Astrocyte of the cerebellum (primary cell): ENCODE measurements at regions not wholly inside any gene's neighbourhood (a gene's known extent, or its start where the extent isn't known, plus 50 kb on each side); places are given as distances from the start of the nearest gene placed in this dataset.

Source experiments
- DNase-seq: peaks from one replicate; pipeline ENCODE4 v3.0.0-alpha.2; 2011; ENCODE audit warnings: low read depth
- H3K4me3 ChIP-seq: 2 replicates; pipeline ENCODE4 v1.5.1; 2011; ENCODE audit warnings: mild to moderate bottlenecking, low read depth, low read length, moderate library complexity
- in situ Hi-C: cut with HindIII; loops from 2 replicates; pipeline ENCODE4 v1.10.0; 2017; ENCODE audit warnings: low sequenced_read_pairs
- TF ChIP-seq, protein P1 (sequence below): IDR thresholded peaks from 2 replicates; pipeline ENCODE4 v1.5.1; 2012; ENCODE audit warnings: low read length, low read depth, moderate library complexity, mild to moderate bottlenecking; ENCODE audit errors: missing control alignments

DNA sequence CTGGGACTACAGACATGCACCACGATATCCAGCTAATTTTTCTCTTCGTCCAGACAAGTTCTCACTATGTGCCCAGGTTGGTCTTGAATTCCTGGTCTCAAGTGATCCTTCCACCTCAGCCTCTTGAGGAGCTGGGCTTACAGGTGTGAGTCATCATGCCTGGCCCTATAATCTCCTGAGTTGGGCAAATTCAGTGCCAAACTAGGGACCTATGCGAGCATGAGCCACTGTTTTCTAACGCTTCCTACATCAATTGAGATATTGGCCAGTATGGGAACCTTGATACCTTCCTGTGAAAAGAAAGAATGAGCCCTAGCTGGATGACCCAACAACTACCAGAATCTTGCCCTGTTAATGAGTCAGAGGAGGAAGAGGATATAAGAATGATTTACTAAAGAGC, 585.2 kb downstream of the C12orf50 start:
- DNase-seq, result no peak
- in situ Hi-C loops, result no loop called here
- no peak overlapping the region for H3K4me3 ChIP-seq
- TF ChIP-seq, protein P1, sequence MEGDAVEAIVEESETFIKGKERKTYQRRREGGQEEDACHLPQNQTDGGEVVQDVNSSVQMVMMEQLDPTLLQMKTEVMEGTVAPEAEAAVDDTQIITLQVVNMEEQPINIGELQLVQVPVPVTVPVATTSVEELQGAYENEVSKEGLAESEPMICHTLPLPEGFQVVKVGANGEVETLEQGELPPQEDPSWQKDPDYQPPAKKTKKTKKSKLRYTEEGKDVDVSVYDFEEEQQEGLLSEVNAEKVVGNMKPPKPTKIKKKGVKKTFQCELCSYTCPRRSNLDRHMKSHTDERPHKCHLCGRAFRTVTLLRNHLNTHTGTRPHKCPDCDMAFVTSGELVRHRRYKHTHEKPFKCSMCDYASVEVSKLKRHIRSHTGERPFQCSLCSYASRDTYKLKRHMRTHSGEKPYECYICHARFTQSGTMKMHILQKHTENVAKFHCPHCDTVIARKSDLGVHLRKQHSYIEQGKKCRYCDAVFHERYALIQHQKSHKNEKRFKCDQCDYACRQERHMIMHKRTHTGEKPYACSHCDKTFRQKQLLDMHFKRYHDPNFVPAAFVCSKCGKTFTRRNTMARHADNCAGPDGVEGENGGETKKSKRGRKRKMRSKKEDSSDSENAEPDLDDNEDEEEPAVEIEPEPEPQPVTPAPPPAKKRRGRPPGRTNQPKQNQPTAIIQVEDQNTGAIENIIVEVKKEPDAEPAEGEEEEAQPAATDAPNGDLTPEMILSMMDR, result no peak

DNA sequence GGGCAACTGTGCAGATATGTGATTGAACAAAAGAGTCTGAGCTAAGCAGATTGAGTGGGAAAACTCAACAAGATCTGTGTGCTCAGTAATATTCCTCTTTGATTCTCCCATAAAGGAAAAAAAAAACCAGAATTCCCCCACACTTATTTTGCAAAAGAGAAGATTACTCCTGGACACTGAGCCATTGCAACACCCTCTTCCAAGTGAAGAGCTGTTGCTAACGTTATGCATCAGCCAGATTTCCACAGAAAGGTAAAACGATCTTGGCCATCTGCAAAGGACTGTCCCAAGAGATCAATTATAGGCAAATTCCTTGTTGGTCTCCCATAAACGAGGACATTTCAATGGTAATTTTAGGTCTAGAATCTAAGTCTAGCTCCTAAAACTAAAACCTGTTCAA, 587.7 kb downstream of the C12orf50 start:
- no peak for DNase-seq
- in situ Hi-C loops, result no loop called here
- TF ChIP-seq, protein P1, result no peak
- no peak overlapping the region for H3K4me3 ChIP-seq

- in situ Hi-C loops, result no loop called here
- TF ChIP-seq, protein P1, result no peak
- no peak overlapping the region for H3K4me3 ChIP-seq
- peak; percentile 72 for DNase-seq
These were observed 589.0 kb downstream of the C12orf50 start for GRCh38 chr12:87439990-87440827.

DNA sequence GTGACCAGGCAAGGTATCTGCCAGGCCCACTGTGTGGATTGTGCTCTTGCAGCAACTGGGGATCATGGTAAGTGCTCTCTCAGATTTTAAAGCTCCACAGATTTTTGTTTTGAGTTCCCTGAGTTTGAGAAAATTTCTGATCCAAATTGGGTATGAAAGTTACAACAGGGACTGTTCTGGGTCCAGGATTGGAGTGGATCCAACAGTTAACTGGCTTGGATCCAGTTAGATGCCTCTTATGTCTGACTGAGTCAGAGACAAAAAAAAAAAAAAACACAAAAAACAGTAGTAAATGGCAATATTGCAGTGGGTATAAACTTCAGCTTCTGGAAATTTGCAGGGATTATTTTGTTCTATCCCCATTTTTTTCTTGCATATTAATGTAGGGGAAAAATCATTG, 598.8 kb downstream of the C12orf50 start:
- in situ Hi-C loops, result no loop called here
- DNase-seq, result no peak
- no peak overlapping the region for H3K4me3 ChIP-seq
- TF ChIP-seq, protein P1, result no peak

- H3K4me3 ChIP-seq, result no peak overlapping the region
- no peak for DNase-seq
- in situ Hi-C loops, result no loop called here
- TF ChIP-seq, protein P1, result no peak
These were observed 600.4 kb downstream of the C12orf50 start for GRCh38 chr12:87428701-87429277.

DNA sequence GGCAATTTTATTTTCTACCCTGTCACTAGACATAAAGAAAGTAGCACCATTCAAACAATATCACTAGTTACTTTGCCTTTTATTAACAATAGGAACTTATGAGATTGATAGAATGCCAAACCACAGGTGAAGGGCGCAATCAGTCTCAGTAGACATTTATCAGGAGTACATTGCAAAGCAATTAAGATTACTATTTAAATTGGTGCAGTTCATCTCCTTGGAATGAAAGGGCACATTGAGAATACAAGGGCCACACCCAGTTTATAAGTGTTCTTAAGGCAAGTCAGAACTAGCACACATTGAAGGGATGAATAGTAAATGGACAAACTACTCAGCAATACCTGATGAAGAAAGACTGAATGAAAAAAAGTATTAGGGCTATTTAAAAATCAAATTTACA, 601.4 kb downstream of the C12orf50 start:
- H3K4me3 ChIP-seq, result no peak overlapping the region
- in situ Hi-C loops, result no loop called here
- DNase-seq, result no peak
- TF ChIP-seq, protein P1, result no peak
